ENCODE measurements at regions not wholly inside any gene's neighbourhood (a gene's known extent, or its start where the extent isn't known, plus 50 kb on each side); places are given as distances from the start of the nearest gene placed in this dataset.
A peak's percentile ranks its signal among the peaks of the same experiment; 100 is the strongest.
"Not testable (repeated sequence)": the region's sequence is repeated elsewhere in the genome, so short reads cannot be mapped to it uniquely, and the experiment has no call there.

- DNase-seq (ENCODE audit: low spot score), result no peak
- Histone ChIP-seq H3K4me3 (peak overlapping the region; percentile 47), H3K27ac (no peak overlapping the region)
- TF ChIP-seq CTCF (IDR thresholded peaks at IDR 0.05), result no peak
These were observed 133.1 kb upstream of the FBXL7 start for GRCh38 chr5:15366676-15367391.

- no peak for TF ChIP-seq CTCF (IDR thresholded peaks at IDR 0.05)
- Histone ChIP-seq H3K27ac (no peak overlapping the region), H3K4me3 (no peak overlapping the region)
- DNase-seq (ENCODE audit: low spot score), result no peak
These were observed 134.9 kb upstream of the FBXL7 start for GRCh38 chr5:15365070-15365469.

GRCh38 chr5:15363601-15364000 lies 136.4 kb upstream of the FBXL7 start:
- no peak for DNase-seq (ENCODE audit: low spot score)
- Histone ChIP-seq H3K4me3 (no peak overlapping the region), H3K27ac (no peak overlapping the region)
- no peak for TF ChIP-seq CTCF (IDR thresholded peaks at IDR 0.05)

GRCh38 chr5:15357092-15357453 lies 142.9 kb upstream of the FBXL7 start:
- H3K4me3 ChIP-seq; H3K27ac ChIP-seq; DNase-seq (ENCODE audit: low spot score): not testable (repeated sequence)

GRCh38 chr5:15356308-15357091 lies 143.5 kb upstream of the FBXL7 start:
- not testable (repeated sequence) for DNase-seq (ENCODE audit: low spot score); H3K27ac ChIP-seq; H3K4me3 ChIP-seq

GRCh38 chr5:15354021-15354420 lies 146.0 kb upstream of the FBXL7 start:
- TF ChIP-seq CTCF (IDR thresholded peaks at IDR 0.05), result no peak
- DNase-seq (ENCODE audit: low spot score), result no peak
- Histone ChIP-seq H3K4me3 (no peak overlapping the region), H3K27ac (no peak overlapping the region)

- Histone ChIP-seq H3K4me3 (no peak overlapping the region), H3K27ac (no peak overlapping the region)
- no peak for TF ChIP-seq CTCF (IDR thresholded peaks at IDR 0.05)
- no peak for DNase-seq (ENCODE audit: low spot score)
These were observed 146.8 kb upstream of the FBXL7 start for GRCh38 chr5:15353086-15353645.

- Histone ChIP-seq H3K4me3 (no peak overlapping the region), H3K27ac (no peak overlapping the region)
- no peak for TF ChIP-seq CTCF (IDR thresholded peaks at IDR 0.05)
- no peak for DNase-seq (ENCODE audit: low spot score)
These were observed 149.4 kb upstream of the FBXL7 start for GRCh38 chr5:15350614-15351013.

All from coronary artery (tissue), 2 donors.